ENCODE measurements at regions not wholly inside any gene's neighbourhood (a gene's known extent, or its start where the extent isn't known, plus 50 kb on each side); places are given as distances from the start of the nearest gene placed in this dataset.
"Not testable (repeated sequence)": the region's sequence is repeated elsewhere in the genome, so short reads cannot be mapped to it uniquely, and the experiment has no call there.

DNA sequence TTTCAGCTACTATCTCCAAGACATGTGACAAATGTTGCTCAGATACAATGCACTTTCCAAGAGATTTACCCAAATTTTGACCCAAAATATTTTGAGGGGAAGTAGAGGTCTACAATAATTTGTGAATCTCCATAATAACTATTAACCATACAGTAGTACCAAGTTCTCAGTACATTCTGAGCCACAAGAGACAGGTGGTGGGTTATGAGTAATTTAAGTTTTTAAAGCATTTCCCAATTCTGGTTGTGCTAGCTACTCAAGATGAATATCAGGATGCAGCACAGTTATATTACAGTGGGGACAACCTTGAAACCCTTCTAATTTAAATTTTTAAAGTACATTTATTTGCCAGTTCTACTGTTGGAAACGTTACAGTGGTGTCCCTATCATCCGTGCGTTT, 92.2 kb upstream of the MITF start:
- no peak for DNase-seq

DNA sequence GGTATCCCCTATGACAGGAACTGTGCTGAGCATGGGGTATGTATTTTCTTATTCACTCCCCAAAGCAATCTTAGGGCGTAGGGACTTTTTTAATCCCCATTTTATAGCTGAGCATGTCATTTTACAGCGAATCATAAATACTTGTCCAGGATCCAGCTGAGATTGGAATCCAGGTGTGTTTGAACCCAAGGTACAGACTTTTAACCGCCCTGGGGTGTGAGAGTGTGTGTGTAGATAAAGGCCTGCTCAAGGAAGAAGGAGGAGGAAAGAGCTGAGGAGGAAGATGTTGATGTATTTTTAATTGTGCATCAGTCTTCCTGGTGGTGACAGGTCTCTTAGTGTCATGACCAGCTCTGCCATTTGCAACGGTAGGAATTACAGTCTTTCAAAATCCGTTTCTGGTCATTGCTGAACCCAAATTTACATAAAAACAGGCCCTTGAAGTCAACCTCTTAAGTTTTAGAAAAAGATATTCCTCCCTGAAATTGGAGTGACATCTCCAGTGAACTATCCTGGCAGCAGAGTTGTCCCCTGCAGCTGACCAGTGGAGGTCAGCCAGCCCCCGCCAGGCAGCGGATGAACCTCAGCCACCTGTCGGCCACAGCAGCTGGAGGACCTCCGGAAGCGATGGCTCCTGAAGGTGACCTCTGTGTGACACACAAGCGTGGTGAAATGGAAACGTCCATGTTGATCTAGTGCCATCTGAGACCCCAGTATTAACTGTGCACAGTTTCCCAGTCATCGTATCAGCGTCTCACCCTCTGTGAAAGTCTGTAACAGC, 92.8 kb upstream of the MITF start:
- DNase-seq: no peak

DNA sequence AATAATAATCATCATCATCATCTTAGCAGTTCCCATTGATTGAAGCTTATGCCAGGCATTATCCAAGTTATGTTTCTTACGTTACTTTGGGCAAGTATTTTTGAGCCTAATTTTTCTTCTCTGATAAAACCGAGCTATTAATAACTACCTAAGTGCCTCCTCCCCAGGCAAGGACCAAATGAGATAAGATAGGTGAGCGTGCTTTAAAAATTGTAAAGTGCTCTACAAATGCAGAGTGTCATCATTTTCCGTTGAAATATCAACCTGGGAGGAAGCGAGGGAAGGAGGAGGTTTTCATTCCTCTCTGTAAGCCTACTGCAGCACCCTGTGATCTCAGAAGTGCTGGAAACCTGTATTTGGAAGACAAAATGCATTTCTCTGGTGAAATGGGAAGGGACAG, 96.7 kb upstream of the MITF start:
- DNase-seq: no peak

- no peak for DNase-seq
Observed at GRCh38 chr3:69639851-69640250, 99.4 kb upstream of the MITF start.

DNA sequence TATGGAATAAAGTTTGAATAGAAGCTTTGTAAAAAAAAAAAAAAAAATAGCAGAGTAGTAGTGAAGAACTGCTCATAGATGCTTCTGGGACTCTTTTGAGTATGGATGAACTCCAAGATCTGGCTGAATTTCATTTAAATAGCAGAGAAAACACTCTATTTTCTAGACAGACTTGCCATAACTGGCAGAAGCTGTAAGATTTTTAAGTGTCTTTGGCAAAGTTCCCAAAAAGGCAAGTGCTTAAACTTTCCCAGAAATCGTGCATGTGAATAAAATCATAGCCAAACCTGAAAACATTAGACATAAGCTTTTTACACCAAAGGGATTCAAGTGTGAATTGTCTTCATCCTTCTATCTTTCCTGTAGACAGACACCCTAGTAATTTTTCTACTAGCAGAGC, 110.3 kb upstream of the MITF start:
- no peak for DNase-seq

DNA sequence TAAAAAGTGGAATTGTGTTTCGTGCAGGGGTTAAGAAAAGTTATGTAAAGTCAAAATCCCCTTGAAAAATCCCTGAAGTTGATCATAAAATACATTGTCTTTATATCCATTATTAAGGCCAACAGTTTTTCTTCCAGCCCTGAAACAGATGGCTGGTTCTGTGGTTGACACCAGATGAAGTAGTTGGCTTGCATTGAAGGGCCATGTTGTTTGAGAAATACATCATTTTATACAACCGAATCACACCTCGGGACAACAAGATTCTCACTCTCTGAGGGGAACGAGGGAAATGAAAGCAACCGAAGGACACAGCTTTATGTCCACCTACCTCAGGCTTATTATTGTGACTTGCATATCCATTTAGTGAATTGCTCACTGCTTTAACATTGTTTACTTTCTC, 126.0 kb upstream of the MITF start:
- no peak for DNase-seq

DNA sequence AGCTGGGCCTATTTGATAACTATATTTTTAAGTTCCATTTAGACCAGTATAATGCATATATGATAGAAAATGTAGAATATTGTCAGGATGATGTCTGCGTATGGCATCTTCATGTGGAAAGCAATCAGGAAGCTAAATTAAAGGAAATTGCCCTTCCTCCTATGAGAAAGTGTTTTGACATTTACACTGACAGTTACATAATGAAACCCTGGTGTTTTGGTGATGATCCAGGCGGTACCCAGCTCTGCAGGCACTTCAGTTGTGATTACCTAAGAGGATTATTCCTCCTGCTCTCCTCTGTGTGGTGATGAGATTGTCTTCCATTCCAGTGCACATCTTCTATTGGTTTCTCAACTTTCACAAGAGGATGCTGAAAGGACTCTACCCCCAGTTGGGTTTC, 126.5 kb upstream of the MITF start:
- DNase-seq: no peak

- DNase-seq: not testable (repeated sequence)
Observed at GRCh38 chr3:69609566-69609965, 129.7 kb upstream of the MITF start.

- DNase-seq: no peak
Observed at GRCh38 chr3:69607466-69608305, 131.6 kb upstream of the MITF start.

GRCh38 chr3:69605867-69606266, 133.4 kb upstream of the MITF start:
- DNase-seq: no peak

DNA sequence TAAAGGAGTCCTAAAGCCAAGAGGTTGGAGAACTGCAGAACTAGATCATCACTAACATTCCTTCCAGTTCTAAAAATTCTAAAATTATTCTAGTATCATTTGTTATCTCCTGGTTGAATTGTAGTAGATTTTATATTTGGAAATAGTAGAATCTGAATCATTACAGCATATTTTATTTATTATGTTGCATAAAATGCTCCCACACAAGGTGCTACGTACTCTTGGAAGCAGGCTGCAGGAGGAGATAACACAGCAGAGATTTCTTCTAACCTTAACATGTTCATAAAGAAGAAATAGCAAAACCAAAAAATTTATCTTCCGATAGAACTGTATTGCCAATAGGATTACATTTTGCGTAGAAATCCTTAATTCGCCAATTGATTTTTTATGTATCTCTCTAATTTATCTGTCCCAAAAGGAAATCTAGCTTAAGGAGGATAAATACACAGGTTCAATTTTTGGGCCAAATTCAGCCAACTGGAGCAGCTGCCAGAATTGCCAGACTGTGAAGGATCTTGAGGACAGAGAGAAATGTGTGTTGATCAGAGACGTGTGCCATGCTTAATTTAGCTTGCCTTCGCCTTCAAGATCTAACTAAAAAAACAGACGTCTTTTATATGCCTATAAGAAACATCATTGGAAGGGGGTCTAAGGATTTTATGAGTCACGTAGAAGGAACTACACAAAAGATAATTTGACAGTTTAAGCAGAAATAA, 134.4 kb upstream of the MITF start:
- no peak for DNase-seq

GRCh38 chr3:69602112-69602511, 137.2 kb upstream of the MITF start:
- DNase-seq: no peak

- DNase-seq: no peak
Observed at GRCh38 chr3:69594286-69594685, 145.0 kb upstream of the MITF start.

DNA sequence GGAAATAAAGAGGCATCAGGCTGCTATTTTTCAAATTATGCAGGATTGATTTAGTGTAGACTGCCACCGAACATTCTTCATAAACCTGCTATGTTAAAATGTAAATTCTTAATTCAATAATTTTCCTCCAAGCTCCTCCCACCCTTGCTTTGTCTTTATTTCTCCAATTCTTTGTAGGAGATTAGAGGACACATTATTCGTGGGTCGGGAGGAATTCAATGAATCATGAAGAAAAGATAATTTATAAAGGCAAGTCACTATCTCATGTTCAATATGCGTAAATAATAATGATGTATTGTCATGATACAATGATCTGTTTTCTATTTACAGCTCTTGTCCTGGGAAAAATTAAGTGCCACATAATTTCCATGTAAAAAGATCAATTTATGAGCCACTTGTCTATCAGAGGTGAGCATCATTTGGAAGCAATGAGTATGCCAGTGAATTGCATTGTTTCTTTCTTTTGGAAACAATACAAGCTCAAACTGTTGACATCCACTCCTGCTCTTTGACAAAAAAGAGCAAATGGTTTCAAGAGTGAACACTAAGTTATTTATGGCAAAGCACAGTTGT, 148.0 kb upstream of the MITF start:
- DNase-seq: no peak

- no peak for DNase-seq
Observed at GRCh38 chr3:69590111-69590510, 149.2 kb upstream of the MITF start.

GRCh38 chr3:69588170-69588569, 151.1 kb upstream of the MITF start:
- no peak for DNase-seq

GRCh38 chr3:69585472-69585871, 153.8 kb upstream of the MITF start:
- DNase-seq: no peak

- DNase-seq: no peak
Observed at GRCh38 chr3:69582044-69582443, 157.2 kb upstream of the MITF start.

GRCh38 chr3:69579306-69580041, 159.8 kb upstream of the MITF start:
- no peak for DNase-seq

DNA sequence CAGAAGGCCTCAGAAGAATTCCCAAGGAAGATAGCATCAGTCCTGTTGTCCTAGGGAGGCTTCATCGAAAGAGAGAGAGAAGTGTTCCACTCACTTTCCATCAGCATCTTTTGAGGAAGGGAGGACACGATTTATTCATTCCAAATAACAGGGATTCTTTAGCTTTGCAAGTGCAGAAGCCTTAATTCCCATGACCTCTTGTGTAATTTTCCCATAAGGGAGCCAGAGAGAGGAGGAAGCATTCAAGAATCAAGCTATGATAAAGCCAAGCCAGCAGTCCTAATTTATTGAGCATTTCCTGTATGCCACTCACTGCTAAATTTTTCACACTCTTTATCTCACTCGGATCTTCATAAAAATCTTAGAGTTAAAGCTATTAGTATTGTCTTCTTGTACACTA, 169.7 kb upstream of the MITF start:
- no peak for DNase-seq

DNA sequence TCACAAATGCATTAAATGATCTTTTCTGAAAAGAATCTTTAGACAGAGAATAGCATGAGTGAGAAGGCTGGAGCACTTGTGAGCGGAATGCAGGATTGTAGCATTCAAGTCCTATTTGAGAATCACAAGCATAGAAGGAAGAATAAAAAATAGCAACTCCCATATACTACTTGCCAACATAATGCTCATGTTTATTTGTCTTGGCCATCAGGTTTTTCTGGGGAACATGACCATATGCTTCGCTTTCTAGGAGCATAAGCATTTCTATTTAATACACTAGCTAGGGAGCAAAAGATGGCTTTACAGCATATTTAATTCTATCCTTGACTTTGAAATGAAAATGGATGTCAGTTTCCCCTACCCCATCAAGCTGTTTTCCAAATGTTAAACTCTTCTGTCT, 170.3 kb upstream of the MITF start:
- no peak for DNase-seq

DNA sequence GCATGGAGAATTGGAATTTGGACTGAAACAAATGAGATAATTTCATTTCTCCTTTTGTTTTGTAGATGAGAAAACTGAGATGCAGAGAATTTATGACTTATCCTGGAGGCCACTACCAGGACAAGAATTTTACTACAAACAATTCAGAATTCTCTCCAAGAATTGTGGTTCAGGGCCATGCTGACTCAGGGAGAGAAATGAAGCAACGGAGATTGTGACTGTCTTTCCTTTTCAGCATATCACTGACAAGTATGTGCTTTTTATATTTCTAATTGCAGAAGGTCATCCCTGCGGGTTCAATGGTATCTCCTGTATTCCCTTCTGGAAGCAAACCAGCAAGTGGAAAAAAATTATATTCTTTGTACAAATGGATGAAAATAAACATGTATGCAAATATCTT, 170.8 kb upstream of the MITF start:
- no peak for DNase-seq

- DNase-seq: no peak
Observed at GRCh38 chr3:69567710-69568052, 171.6 kb upstream of the MITF start.
